GM12878 (cell line): ENCODE measurements at regions not wholly inside any gene's neighbourhood (a gene's known extent, or its start where the extent isn't known, plus 50 kb on each side); places are given as distances from the start of the nearest gene placed in this dataset.

ENCODE experiments used
- ATAC-seq: fragments of 200-7000 bp; cut with Tn5 transposase; 3 replicates; pipeline ENCODE4 v1.9.1; 2020; ENCODE audit warnings: mild to moderate bottlenecking, moderate library complexity
- BruUV-seq: library from RNA; stranded (reverse); fragments of 400-500 nt; replicated peaks from 2 replicates; lab custom pipeline; 2021; lab: Mats Ljungman, UMichigan
- CTCF ChIA-PET: fragments of 300-600 bp; sonication (Branson Sonifier 250); formaldehyde crosslinking; extraction: SDS; loops from one replicate; lab custom pipeline; 2021; ENCODE audit warnings: inconsistent platforms; lab: Yijun Ruan, JAX
- POLR2A ChIA-PET: fragments of 350-600 bp; formaldehyde crosslinking; extraction: SDS; loops from one replicate; lab custom pipeline; 2021; ENCODE audit warnings: inconsistent platforms; lab: Charles Lee
- RAD21 ChIA-PET: fragments of 300-600 bp; sonication (Branson Sonifier 250); formaldehyde crosslinking; loops from one replicate; lab custom pipeline; 2023; ENCODE audit warnings: antibody characterized with exemption; ENCODE audit not compliant: unreplicated experiment; lab: Charles Lee
- SMC1A ChIA-PET: fragments of 300-600 bp; sonication (Branson Sonifier 250); formaldehyde crosslinking; loops from one replicate; lab custom pipeline; 2023; ENCODE audit not compliant: unreplicated experiment, uncharacterized antibody; lab: Charles Lee
- DNase-seq: peaks from one replicate; pipeline ENCODE4 v3.0.0-alpha.2; 2011; ENCODE audit warnings: low read depth, low spot score
- FAIRE-seq: peaks from 3 replicates; lab custom pipeline; 2011; peaks lifted over from hg19 to GRCh38; lab: Jason Lieb, UNC
- H2AFZ ChIP-seq: 2 replicates; pipeline ENCODE4 v1.6.0; 2011; ENCODE audit warnings: low read depth, low read length, control low read depth; ENCODE audit not compliant: control insufficient read depth
- H3K27ac ChIP-seq: 2 replicates; pipeline ENCODE4 v1.5.1; 2011; ENCODE audit warnings: control low read depth; ENCODE audit not compliant: control insufficient read depth, insufficient read depth
- H3K27me3 ChIP-seq, 2 experiments: replicated peaks in 1 of 2; 2 replicates each; pipeline versions ENCODE4 v1.6.0 to v1.6.1; 2011; ENCODE audit warnings: low read length in 1 of 2; ENCODE audit not compliant: control insufficient read depth in 2 of 2, insufficient read depth in 2 of 2
- H3K36me3 ChIP-seq, 2 experiments: 2 replicates each; pipeline ENCODE4 v1.5.1; 2011; ENCODE audit warnings: low read length in 1 of 2; ENCODE audit not compliant: control insufficient read depth in 2 of 2, insufficient read depth in 2 of 2
- H3K4me1 ChIP-seq: 2 replicates; pipeline ENCODE4 v1.6.1; 2011; ENCODE audit warnings: mild to moderate bottlenecking, low read length, moderate library complexity, mixed read lengths; ENCODE audit not compliant: control insufficient read depth, insufficient read depth
- H3K4me2 ChIP-seq: 2 replicates; pipeline ENCODE4 v1.6.0; 2011; ENCODE audit warnings: control low read depth; ENCODE audit not compliant: control insufficient read depth, insufficient read depth
- H3K4me3 ChIP-seq: fragments of 200-600 bp; sonication (generic); 2 replicates; pipeline ENCODE4 v1.5.1; 2016
- H3K79me2 ChIP-seq: 2 replicates; pipeline ENCODE4 v1.6.0; 2011; ENCODE audit warnings: low read length; ENCODE audit not compliant: control insufficient read depth, insufficient read depth
- H3K9ac ChIP-seq: 2 replicates; pipeline ENCODE4 v1.8.0; 2011; ENCODE audit warnings: low read length, control low read depth, mixed read lengths; ENCODE audit not compliant: control insufficient read depth, insufficient read depth
- H3K9me3 ChIP-seq: replicated peaks from 3 replicates; pipeline ENCODE4 v1.5.1; 2011; ENCODE audit warnings: mild to moderate bottlenecking, low read length; ENCODE audit not compliant: control insufficient read depth, insufficient read depth
- H4K20me1 ChIP-seq: 2 replicates; pipeline ENCODE4 v1.6.0; 2011; ENCODE audit not compliant: control insufficient read depth, insufficient read depth
- CREM ChIP-seq: IDR thresholded peaks from 2 replicates; pipeline ENCODE4 v1.6.1; 2014; ENCODE audit warnings: antibody characterized with exemption, low read depth
- EED ChIP-seq: sonication (generic); IDR thresholded peaks from 2 replicates; pipeline ENCODE4 v1.6.1; 2016; ENCODE audit warnings: antibody characterized with exemption, low read depth
- IKZF2 ChIP-seq, 2 experiments: fragments of 450-650 bp; IDR thresholded peaks; 2 replicates each; pipeline ENCODE4 v1.6.1; 2017; ENCODE audit warnings: mild to moderate bottlenecking in 2 of 2, moderate library complexity in 2 of 2
- KLF5 ChIP-seq: fragments of 450-650 bp; IDR thresholded peaks from 2 replicates; pipeline ENCODE4 v1.6.1; 2014; ENCODE audit warnings: mild to moderate bottlenecking; ENCODE audit not compliant: partially characterized antibody
- MAX ChIP-seq: IDR thresholded peaks from 2 replicates; pipeline ENCODE4 v1.6.1; 2012; ENCODE audit warnings: low read depth, low read length, improper control_type of control experiment
- MXI1 ChIP-seq: fragments of 150-350 bp; IDR thresholded peaks from 2 replicates; pipeline ENCODE4 v1.6.1; 2011; ENCODE audit warnings: low read depth, mild to moderate bottlenecking, inconsistent platforms, low read length, improper control_type of control experiment
- MYB ChIP-seq: fragments of 150-350 bp; IDR thresholded peaks from 2 replicates; pipeline ENCODE4 v1.6.1; 2014; ENCODE audit warnings: mild to moderate bottlenecking, low read depth, low read length, borderline replicate concordance
- STAT1 ChIP-seq: fragments of 450-650 bp; conservative IDR thresholded peaks from 2 replicates; pipeline ENCODE4 v1.6.1; 2014; ENCODE audit warnings: antibody characterized with exemption, mild to moderate bottlenecking
- WRNIP1 ChIP-seq: IDR thresholded peaks from 2 replicates; pipeline ENCODE4 v1.6.1; 2011; ENCODE audit warnings: low read depth, low read length, improper control_type of control experiment, borderline replicate concordance
- YY1 ChIP-seq: IDR thresholded peaks from 2 replicates; pipeline ENCODE4 v1.6.1; 2011; ENCODE audit warnings: low read depth, mild to moderate bottlenecking, low read length
- ZNF217 ChIP-seq: fragments of 450-650 bp; IDR thresholded peaks from 2 replicates; pipeline ENCODE4 v1.6.1; 2017; ENCODE audit warnings: antibody characterized with exemption, mild to moderate bottlenecking
- ZNF384 ChIP-seq: IDR thresholded peaks from 2 replicates; pipeline ENCODE4 v1.6.1; 2012; ENCODE audit warnings: low read depth, mild to moderate bottlenecking, low read length, improper control_type of control experiment, borderline replicate concordance
- WGBS: methylation state at CpG from one replicate; pipeline ENCODE4 v1.1.6; 2016; ENCODE audit warnings: low lambda C conversion rate; ENCODE audit not compliant: insufficient replicate concordance, insufficient coverage; ENCODE audit errors: missing lambda C conversion rate; 5-methylcytosine and 5-hydroxymethylcytosine counted together
- in situ Hi-C: fragments of 300-500 bp; cut with MboI; formaldehyde crosslinking; loops from 9 replicates; pipeline ENCODE4 v1.14.3; 2018; ENCODE audit warnings: mixed read lengths
- intact Hi-C: fragments of 100-400 bp; cut with micrococcal nuclease; formaldehyde crosslinking; loops from one replicate; pipeline ENCODE4 v1.14.2; 2022; ENCODE audit not compliant: unreplicated experiment
- TF ChIP-seq, protein P1 (sequence below): fragments of 450-650 bp; IDR thresholded peaks from 2 replicates; pipeline ENCODE4 v1.6.1; 2017; ENCODE audit warnings: mild to moderate bottlenecking
- TF ChIP-seq, protein P2 (sequence below): IDR thresholded peaks from 2 replicates; pipeline ENCODE4 v1.6.1; 2012; ENCODE audit warnings: low read depth, low read length, improper control_type of control experiment

DNA sequence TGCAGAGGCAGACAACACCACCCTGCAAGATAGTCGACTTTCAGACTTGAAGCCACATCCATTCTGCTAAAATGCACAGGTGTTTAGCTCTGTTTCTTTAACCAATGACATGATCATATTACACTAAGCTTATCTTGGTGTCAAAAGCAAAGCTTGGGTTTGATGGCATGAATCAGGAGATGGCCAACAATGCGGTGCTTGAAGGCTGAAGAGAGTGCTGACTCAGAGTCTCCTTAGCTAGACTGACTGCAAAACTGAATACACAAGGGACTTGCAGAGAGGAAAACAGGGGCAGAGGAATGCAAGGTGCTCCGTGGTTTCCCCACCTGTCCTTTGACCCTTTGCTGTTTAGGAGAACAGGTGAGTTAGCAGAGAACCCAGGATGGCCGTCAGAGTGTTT is 262.6 kb downstream of the SIPA1L2 start:
- no peak overlapping the region for H3K9ac ChIP-seq
- 38% methylated on average over 4 of the region's 4 CpGs for WGBS
- ChIA-PET SMC1A (no interaction called here), POLR2A (no interaction called here), CTCF (no interaction called here), RAD21 (no interaction called here)
- no TSS peak for BruUV-seq
- DNase-seq = no peak
- in situ Hi-C loops = no loop called here
- no peaks in the 10 kb centered on the region for H4K20me1 ChIP-seq
- no peaks in the 10 kb centered on the region for H3K9me3 ChIP-seq
- H2AFZ ChIP-seq = no peak overlapping the region
- no peak for TF ChIP-seq MAX
- TF ChIP-seq WRNIP1 = no peak
- no peak for TF ChIP-seq ZNF384
- no peak for TF ChIP-seq YY1
- no peak for TF ChIP-seq MYB
- no peak for TF ChIP-seq IKZF2 (IDR thresholded peaks at IDR 0.05)
- no peak for TF ChIP-seq ZNF217
- TF ChIP-seq, protein P1, sequence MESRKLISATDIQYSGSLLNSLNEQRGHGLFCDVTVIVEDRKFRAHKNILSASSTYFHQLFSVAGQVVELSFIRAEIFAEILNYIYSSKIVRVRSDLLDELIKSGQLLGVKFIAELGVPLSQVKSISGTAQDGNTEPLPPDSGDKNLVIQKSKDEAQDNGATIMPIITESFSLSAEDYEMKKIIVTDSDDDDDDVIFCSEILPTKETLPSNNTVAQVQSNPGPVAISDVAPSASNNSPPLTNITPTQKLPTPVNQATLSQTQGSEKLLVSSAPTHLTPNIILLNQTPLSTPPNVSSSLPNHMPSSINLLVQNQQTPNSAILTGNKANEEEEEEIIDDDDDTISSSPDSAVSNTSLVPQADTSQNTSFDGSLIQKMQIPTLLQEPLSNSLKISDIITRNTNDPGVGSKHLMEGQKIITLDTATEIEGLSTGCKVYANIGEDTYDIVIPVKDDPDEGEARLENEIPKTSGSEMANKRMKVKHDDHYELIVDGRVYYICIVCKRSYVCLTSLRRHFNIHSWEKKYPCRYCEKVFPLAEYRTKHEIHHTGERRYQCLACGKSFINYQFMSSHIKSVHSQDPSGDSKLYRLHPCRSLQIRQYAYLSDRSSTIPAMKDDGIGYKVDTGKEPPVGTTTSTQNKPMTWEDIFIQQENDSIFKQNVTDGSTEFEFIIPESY = no peak
- TF ChIP-seq STAT1 = no peak
- no peak for TF ChIP-seq EED
- TF ChIP-seq, protein P2, sequence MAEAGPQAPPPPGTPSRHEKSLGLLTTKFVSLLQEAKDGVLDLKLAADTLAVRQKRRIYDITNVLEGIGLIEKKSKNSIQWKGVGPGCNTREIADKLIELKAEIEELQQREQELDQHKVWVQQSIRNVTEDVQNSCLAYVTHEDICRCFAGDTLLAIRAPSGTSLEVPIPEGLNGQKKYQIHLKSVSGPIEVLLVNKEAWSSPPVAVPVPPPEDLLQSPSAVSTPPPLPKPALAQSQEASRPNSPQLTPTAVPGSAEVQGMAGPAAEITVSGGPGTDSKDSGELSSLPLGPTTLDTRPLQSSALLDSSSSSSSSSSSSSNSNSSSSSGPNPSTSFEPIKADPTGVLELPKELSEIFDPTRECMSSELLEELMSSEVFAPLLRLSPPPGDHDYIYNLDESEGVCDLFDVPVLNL = no peak
- TF ChIP-seq CREM = no peak
- TF ChIP-seq MXI1 = no peak
- no peak for TF ChIP-seq KLF5
- TF ChIP-seq, all 136 proteins: peak for 0
- intact Hi-C loops = no loop called here
- Histone ChIP-seq H3K4me1 (no peaks in the 10 kb centered on the region), H3K27ac (no peak overlapping the region), H3K4me2 (no peak overlapping the region), H3K79me2 (no peaks in the 10 kb centered on the region), H3K27me3 (no peaks in the 10 kb centered on the region), H3K36me3 (no peaks in the 10 kb centered on the region), H3K4me3 (no peak overlapping the region)
- ATAC-seq = no peak
- FAIRE-seq = no peak
